DND-41 (cell line): ENCODE measurements at regions not wholly inside any gene's neighbourhood (a gene's known extent, or its start where the extent isn't known, plus 50 kb on each side); places are given as distances from the start of the nearest gene placed in this dataset.

Source experiments
- EZH2 ChIP-seq: IDR thresholded peaks from 3 replicates; pipeline ENCODE4 v1.6.1; 2012; ENCODE audit warnings: borderline replicate concordance, low read depth, mild to moderate bottlenecking, moderate library complexity, low read length, inconsistent platforms; ENCODE audit not compliant: severe bottlenecking
- TF ChIP-seq, protein P1 (sequence below): IDR thresholded peaks from 2 replicates; pipeline ENCODE4 v1.5.1; 2012; ENCODE audit warnings: borderline replicate concordance, low read length, moderate library complexity, mild to moderate bottlenecking; ENCODE audit not compliant: poor library complexity, severe bottlenecking; ENCODE audit errors: extremely low read depth

DNA sequence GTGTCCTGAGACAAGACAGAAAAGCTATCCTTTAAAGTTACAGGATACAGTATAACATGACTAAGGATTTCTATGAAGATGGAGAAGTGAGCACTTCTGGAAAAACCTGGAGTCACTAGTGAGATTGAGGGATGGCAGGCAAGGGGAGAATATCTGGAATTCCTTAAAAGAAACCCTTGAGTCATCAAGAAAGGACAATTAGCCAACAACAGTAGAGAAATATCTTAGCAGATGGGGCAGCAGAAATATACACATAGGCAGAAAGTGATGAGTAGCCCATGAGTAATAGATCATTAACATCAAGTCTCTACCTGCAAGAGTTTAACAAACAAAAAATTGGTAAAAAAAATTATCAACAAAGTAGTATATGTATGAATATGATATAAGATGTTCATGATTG lies 858.8 kb upstream of the FRG1 start:
- TF ChIP-seq, protein P1, sequence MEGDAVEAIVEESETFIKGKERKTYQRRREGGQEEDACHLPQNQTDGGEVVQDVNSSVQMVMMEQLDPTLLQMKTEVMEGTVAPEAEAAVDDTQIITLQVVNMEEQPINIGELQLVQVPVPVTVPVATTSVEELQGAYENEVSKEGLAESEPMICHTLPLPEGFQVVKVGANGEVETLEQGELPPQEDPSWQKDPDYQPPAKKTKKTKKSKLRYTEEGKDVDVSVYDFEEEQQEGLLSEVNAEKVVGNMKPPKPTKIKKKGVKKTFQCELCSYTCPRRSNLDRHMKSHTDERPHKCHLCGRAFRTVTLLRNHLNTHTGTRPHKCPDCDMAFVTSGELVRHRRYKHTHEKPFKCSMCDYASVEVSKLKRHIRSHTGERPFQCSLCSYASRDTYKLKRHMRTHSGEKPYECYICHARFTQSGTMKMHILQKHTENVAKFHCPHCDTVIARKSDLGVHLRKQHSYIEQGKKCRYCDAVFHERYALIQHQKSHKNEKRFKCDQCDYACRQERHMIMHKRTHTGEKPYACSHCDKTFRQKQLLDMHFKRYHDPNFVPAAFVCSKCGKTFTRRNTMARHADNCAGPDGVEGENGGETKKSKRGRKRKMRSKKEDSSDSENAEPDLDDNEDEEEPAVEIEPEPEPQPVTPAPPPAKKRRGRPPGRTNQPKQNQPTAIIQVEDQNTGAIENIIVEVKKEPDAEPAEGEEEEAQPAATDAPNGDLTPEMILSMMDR: no peak
- TF ChIP-seq EZH2: no peak
